Adrenal gland (tissue), 5 donors: ENCODE measurements at regions not wholly inside any gene's neighbourhood (a gene's known extent, or its start where the extent isn't known, plus 50 kb on each side); places are given as distances from the start of the nearest gene placed in this dataset.

Experiments
- POLR2A ChIP-seq, 2 donors: fragments of 450-650 bp; IDR thresholded peaks; one replicate each; pipeline ENCODE4 v1.6.1; 2017; ENCODE audit warnings: antibody characterized with exemption in 2 of 2, mild to moderate bottlenecking in 2 of 2, moderate library complexity in 1 of 2
- TF ChIP-seq, protein P1 (sequence below), 6 experiments: fragments of 450-650 bp in 4 of 6; fragments of 200-600 bp in 2 of 6; sonication (generic) in 1 of 6; IDR thresholded peaks; 1 replicate in 5 of 6; 2 replicates in 1 of 6; pipeline versions ENCODE4 v1.5.1 to v1.8.0; 2016 to 2021; ENCODE audit warnings: antibody characterized with exemption in 6 of 6, mild to moderate bottlenecking in 2 of 6, moderate library complexity in 1 of 6
- donor health status: DM: no; HTN: no; CAD: no.

DNA sequence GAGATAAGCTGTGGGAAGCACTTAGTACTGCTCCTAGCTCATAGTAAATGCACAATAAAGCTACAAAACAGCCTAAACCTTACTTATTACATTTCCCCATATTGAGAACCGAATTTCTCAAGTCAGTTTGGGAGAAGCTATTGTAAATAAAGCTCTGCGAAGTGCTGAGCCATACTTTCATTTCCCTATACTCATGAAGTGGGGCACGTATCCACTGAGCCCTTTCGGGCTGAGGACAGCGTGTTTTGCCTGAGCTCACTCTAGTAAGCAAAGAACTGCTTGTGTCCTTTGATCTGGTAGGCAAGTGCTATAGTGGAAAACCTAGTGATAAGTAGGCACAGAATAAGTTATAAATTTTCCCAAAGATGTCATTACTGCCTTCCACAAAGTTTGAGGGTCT lies 165.0 kb downstream of the RSL24D1 start:
- TF ChIP-seq, protein P1, sequence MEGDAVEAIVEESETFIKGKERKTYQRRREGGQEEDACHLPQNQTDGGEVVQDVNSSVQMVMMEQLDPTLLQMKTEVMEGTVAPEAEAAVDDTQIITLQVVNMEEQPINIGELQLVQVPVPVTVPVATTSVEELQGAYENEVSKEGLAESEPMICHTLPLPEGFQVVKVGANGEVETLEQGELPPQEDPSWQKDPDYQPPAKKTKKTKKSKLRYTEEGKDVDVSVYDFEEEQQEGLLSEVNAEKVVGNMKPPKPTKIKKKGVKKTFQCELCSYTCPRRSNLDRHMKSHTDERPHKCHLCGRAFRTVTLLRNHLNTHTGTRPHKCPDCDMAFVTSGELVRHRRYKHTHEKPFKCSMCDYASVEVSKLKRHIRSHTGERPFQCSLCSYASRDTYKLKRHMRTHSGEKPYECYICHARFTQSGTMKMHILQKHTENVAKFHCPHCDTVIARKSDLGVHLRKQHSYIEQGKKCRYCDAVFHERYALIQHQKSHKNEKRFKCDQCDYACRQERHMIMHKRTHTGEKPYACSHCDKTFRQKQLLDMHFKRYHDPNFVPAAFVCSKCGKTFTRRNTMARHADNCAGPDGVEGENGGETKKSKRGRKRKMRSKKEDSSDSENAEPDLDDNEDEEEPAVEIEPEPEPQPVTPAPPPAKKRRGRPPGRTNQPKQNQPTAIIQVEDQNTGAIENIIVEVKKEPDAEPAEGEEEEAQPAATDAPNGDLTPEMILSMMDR (IDR thresholded peaks at IDR 0.05): no peak
- TF ChIP-seq POLR2A (IDR thresholded peaks at IDR 0.05): no peak
